ENCODE measurements at regions not wholly inside any gene's neighbourhood (a gene's known extent, or its start where the extent isn't known, plus 50 kb on each side); places are given as distances from the start of the nearest gene placed in this dataset.

DNA sequence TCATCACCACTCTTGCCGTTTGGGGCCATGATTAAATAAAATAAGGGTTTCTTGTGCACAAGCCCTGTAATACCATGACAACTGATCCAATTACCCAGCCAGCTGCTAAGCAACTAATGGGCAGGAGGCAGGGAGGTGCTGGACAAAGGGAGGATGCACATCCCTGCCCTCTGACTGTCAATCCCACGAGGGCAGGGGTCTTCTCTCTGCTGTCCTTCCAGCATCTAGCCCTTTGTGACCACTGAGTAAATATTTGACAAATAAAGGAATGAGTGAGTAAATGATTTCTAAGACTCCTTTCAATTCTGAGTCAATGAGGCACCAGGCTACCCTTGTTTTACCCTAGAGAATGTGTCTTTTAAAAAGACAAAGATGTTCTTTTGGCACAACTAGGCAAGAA, 247.1 kb downstream of the SYK start:
- intact Hi-C loops (cut with micrococcal nuclease; ENCODE audit: unreplicated experiment): no loop called here
- no peaks in the 10 kb centered on the region for H3K4me1 Mint-ChIP-seq (ENCODE audit: low read depth, unreplicated experiment)
- no peak overlapping the region for H3K4me3 Mint-ChIP-seq (ENCODE audit: low read depth, unreplicated experiment)
- DNase-seq: no peak
- no TSS peak for BruUV-seq (replicated peaks)
- H3K9me3 Mint-ChIP-seq (ENCODE audit: low read depth, unreplicated experiment): no peaks in the 10 kb centered on the region
- peaks cover 8% of the 10 kb centered on the region for H3K27me3 Mint-ChIP-seq (ENCODE audit: unreplicated experiment)
- no peak overlapping the region for H3K27ac Mint-ChIP-seq (ENCODE audit: unreplicated experiment)
- H3K36me3 Mint-ChIP-seq (ENCODE audit: insufficient read depth, unreplicated experiment): no peaks in the 10 kb centered on the region
- TF ChIP-seq, protein P1, sequence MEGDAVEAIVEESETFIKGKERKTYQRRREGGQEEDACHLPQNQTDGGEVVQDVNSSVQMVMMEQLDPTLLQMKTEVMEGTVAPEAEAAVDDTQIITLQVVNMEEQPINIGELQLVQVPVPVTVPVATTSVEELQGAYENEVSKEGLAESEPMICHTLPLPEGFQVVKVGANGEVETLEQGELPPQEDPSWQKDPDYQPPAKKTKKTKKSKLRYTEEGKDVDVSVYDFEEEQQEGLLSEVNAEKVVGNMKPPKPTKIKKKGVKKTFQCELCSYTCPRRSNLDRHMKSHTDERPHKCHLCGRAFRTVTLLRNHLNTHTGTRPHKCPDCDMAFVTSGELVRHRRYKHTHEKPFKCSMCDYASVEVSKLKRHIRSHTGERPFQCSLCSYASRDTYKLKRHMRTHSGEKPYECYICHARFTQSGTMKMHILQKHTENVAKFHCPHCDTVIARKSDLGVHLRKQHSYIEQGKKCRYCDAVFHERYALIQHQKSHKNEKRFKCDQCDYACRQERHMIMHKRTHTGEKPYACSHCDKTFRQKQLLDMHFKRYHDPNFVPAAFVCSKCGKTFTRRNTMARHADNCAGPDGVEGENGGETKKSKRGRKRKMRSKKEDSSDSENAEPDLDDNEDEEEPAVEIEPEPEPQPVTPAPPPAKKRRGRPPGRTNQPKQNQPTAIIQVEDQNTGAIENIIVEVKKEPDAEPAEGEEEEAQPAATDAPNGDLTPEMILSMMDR (IDR thresholded peaks at IDR 0.05; ENCODE audit: unreplicated experiment): no peak
- CTCF ChIA-PET: no interaction called here

DNA sequence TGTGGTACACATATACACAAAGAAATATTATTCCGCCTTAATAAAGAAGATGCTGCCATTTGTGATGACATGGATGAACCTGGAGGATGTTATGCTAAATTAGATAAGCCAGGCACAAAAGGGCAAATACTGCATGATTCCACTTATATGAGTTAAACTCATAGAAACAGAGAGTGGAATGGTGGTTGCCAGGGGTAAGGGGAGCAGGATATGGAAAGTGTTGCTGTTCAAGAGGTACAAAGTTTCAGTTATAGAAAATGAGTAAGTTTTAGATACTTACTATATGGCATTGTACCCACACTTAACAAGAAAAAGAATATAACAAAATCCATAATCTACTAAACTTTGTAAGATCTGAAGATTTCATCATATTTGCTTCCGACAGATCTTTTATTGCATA, 252.2 kb downstream of the SYK start:
- TF ChIP-seq, protein P1 (IDR thresholded peaks at IDR 0.05; ENCODE audit: unreplicated experiment): no peak
- CTCF ChIA-PET: no interaction called here
- no peak overlapping the region for H3K27ac Mint-ChIP-seq (ENCODE audit: unreplicated experiment)
- H3K4me3 Mint-ChIP-seq (ENCODE audit: low read depth, unreplicated experiment): no peak overlapping the region
- H3K36me3 Mint-ChIP-seq (ENCODE audit: insufficient read depth, unreplicated experiment): no peaks in the 10 kb centered on the region
- no peaks in the 10 kb centered on the region for H3K9me3 Mint-ChIP-seq (ENCODE audit: low read depth, unreplicated experiment)
- no peak for DNase-seq
- H3K4me1 Mint-ChIP-seq (ENCODE audit: low read depth, unreplicated experiment): peaks cover 17% of the 10 kb centered on the region
- intact Hi-C loops (cut with micrococcal nuclease; ENCODE audit: unreplicated experiment): no loop called here
- BruUV-seq (replicated peaks): no TSS peak
- H3K27me3 Mint-ChIP-seq (ENCODE audit: unreplicated experiment): no peaks in the 10 kb centered on the region

DNA sequence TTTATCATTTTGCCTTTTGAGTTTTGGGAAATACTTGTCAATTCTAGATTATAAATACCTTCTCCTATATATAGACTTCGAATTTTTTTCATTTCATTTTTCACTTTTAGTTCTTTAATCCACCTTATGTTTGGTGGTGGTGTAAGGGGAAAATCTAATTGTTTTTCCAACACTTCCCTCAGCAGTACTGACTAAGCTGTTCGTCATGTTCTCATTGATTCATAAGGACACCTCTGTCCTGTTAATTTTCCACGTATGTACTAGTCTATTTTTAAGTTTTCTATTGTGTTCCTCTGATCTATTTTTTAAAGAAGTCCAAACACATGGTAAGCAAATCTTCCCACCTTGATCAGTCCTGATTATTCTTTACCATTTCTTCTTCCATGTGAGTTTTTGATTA, 254.2 kb downstream of the SYK start:
- CTCF ChIA-PET: interaction anchor here (0.9 kb wide), 1 partner anchor 16 kb away, joined by 3 read pairs; no protein-coding TSS in a partner anchor
- no peak for DNase-seq
- TF ChIP-seq, protein P1 (IDR thresholded peaks at IDR 0.05; ENCODE audit: unreplicated experiment): no peak
- no peak overlapping the region for H3K27ac Mint-ChIP-seq (ENCODE audit: unreplicated experiment)
- H3K4me1 Mint-ChIP-seq (ENCODE audit: low read depth, unreplicated experiment): peaks cover 25% of the 10 kb centered on the region
- no peaks in the 10 kb centered on the region for H3K9me3 Mint-ChIP-seq (ENCODE audit: low read depth, unreplicated experiment)
- no peaks in the 10 kb centered on the region for H3K36me3 Mint-ChIP-seq (ENCODE audit: insufficient read depth, unreplicated experiment)
- no TSS peak for BruUV-seq (replicated peaks)
- H3K27me3 Mint-ChIP-seq (ENCODE audit: unreplicated experiment): no peaks in the 10 kb centered on the region
- no peak overlapping the region for H3K4me3 Mint-ChIP-seq (ENCODE audit: low read depth, unreplicated experiment)
- intact Hi-C loops (cut with micrococcal nuclease; ENCODE audit: unreplicated experiment): no loop called here

- no peak overlapping the region for H3K4me3 Mint-ChIP-seq (ENCODE audit: low read depth, unreplicated experiment)
- H3K27me3 Mint-ChIP-seq (ENCODE audit: unreplicated experiment): no peaks in the 10 kb centered on the region
- no peak overlapping the region for H3K27ac Mint-ChIP-seq (ENCODE audit: unreplicated experiment)
- H3K4me1 Mint-ChIP-seq (ENCODE audit: low read depth, unreplicated experiment): peaks cover 31% of the 10 kb centered on the region
- H3K36me3 Mint-ChIP-seq (ENCODE audit: insufficient read depth, unreplicated experiment): no peaks in the 10 kb centered on the region
- CTCF ChIA-PET: no interaction called here
- H3K9me3 Mint-ChIP-seq (ENCODE audit: low read depth, unreplicated experiment): no peaks in the 10 kb centered on the region
- intact Hi-C loops (cut with micrococcal nuclease; ENCODE audit: unreplicated experiment): no loop called here
- TF ChIP-seq, protein P1 (IDR thresholded peaks at IDR 0.05; ENCODE audit: unreplicated experiment): no peak
- no TSS peak for BruUV-seq (replicated peaks)
- DNase-seq: no peak
Observed at GRCh38 chr9:91056486-91056885, 254.9 kb downstream of the SYK start.

DNA sequence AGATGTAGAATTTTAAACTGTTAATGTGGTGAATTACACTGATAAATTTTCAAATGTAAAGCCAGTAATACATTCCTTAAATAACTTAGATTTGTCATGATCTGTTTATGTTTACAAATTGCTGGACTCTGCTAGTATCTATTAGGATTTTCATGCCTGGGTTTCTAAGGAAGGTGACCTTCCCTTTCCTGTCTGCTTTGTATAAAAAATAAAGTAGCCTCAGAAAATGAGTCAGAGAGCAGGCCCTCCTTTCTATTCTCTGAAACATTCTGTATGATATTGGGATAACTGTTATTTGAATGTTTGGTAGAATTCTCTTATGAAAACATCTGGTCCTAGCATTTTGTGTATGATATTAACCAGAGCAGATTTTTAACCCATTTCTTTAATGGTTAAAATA, 255.3 kb downstream of the SYK start:
- DNase-seq: no peak
- H3K9me3 Mint-ChIP-seq (ENCODE audit: low read depth, unreplicated experiment): no peaks in the 10 kb centered on the region

More for the DNA sequence above, 255.3 kb downstream of the SYK start:
- no peak overlapping the region for H3K27ac Mint-ChIP-seq (ENCODE audit: unreplicated experiment)
- H3K4me1 Mint-ChIP-seq (ENCODE audit: low read depth, unreplicated experiment): peaks cover 36% of the 10 kb centered on the region
- TF ChIP-seq, protein P1 (IDR thresholded peaks at IDR 0.05; ENCODE audit: unreplicated experiment): no peak
- CTCF ChIA-PET: no interaction called here
- no peaks in the 10 kb centered on the region for H3K27me3 Mint-ChIP-seq (ENCODE audit: unreplicated experiment)
- no peaks in the 10 kb centered on the region for H3K36me3 Mint-ChIP-seq (ENCODE audit: insufficient read depth, unreplicated experiment)
- intact Hi-C loops (cut with micrococcal nuclease; ENCODE audit: unreplicated experiment): no loop called here
- no peak overlapping the region for H3K4me3 Mint-ChIP-seq (ENCODE audit: low read depth, unreplicated experiment)
- BruUV-seq (replicated peaks): no TSS peak

Data from Calu3 (cell line).